Left ventricle myocardium superior (tissue), 1 donor: ENCODE measurements at regions not wholly inside any gene's neighbourhood (a gene's known extent, or its start where the extent isn't known, plus 50 kb on each side); places are given as distances from the start of the nearest gene placed in this dataset.
"Not testable (repeated sequence)": the region's sequence is repeated elsewhere in the genome, so short reads cannot be mapped to it uniquely, and the experiment has no call there.

Source experiments
- ATAC-seq: fragments of 200-7000 bp; cut with Tn5 transposase; one replicate; pipeline ENCODE4 v1.9.1; 2020; ENCODE audit warnings: mild to moderate bottlenecking, moderate library complexity
- DNase-seq: peaks from one replicate; pipeline ENCODE4 v3.0.0-alpha.2; 2020
- intact Hi-C: fragments of 100-400 bp; cut with micrococcal nuclease; formaldehyde crosslinking; loops from one replicate; pipeline ENCODE4 v1.11.0; 2022
- donor health status: DM: no; HTN: yes; CAD: no; lungs with severe emphysema.

GRCh38 chr1:203995228-203995627 is 77.7 kb upstream of the SOX13 start:
- ATAC-seq (peak; percentile 27), DNase-seq (no peak)
- intact Hi-C loops = no loop called here

- intact Hi-C loops = no loop called here
- DNase-seq (no peak), ATAC-seq (peak; percentile 32)
These were observed 76.8 kb upstream of the SOX13 start for GRCh38 chr1:203996126-203996525.

GRCh38 chr1:203998571-203998970 is 74.3 kb upstream of the SOX13 start:
- ATAC-seq, intact Hi-C loops, DNase-seq: not testable (repeated sequence)

- intact Hi-C loops = no loop called here
- no peak for DNase-seq
- no peak for ATAC-seq
These were observed 73.3 kb upstream of the SOX13 start for GRCh38 chr1:203999618-204000017.

- DNase-seq (no peak), ATAC-seq (no peak)
- intact Hi-C loops = no loop called here
These were observed 71.6 kb upstream of the SOX13 start for GRCh38 chr1:204001166-204001901.

- ATAC-seq (no peak), DNase-seq (no peak)
- intact Hi-C loops = no loop called here
These were observed 70.3 kb upstream of the SOX13 start for GRCh38 chr1:204002614-204003013.

- DNase-seq = no peak
- intact Hi-C loops = no loop called here
These were observed 69.4 kb upstream of the SOX13 start for GRCh38 chr1:204003536-204003935.

GRCh38 chr1:204011426-204011825 is 61.5 kb upstream of the SOX13 start:
- DNase-seq = no peak
- intact Hi-C loops = no loop called here
- no peak for ATAC-seq

More at GRCh38 chr1:204003536-204003935, 69.4 kb upstream of the SOX13 start:
- ATAC-seq = no peak

GRCh38 chr1:204013052-204013451 is 59.9 kb upstream of the SOX13 start:
- intact Hi-C loops = no loop called here
- no peak for ATAC-seq

GRCh38 chr1:204014336-204014735 is 58.6 kb upstream of the SOX13 start:
- intact Hi-C loops = no loop called here
- DNase-seq (no peak), ATAC-seq (no peak)

More at GRCh38 chr1:204013052-204013451, 59.9 kb upstream of the SOX13 start:
- DNase-seq = no peak

GRCh38 chr1:204014961-204015360 is 58.0 kb upstream of the SOX13 start:
- intact Hi-C loops, ATAC-seq, DNase-seq: not testable (repeated sequence)

- DNase-seq = no peak
- no peak for ATAC-seq
- intact Hi-C loops = no loop called here
These were observed 55.9 kb upstream of the SOX13 start for GRCh38 chr1:204017032-204017431.

- DNase-seq (no peak), ATAC-seq (no peak)
- intact Hi-C loops = no loop called here
These were observed 54.5 kb upstream of the SOX13 start for GRCh38 chr1:204018460-204018859.
